GM18519 (cell line): ENCODE measurements at regions not wholly inside any gene's neighbourhood (a gene's known extent, or its start where the extent isn't known, plus 50 kb on each side); places are given as distances from the start of the nearest gene placed in this dataset.

Experiments
- ATAC-seq: cut with Tn5 transposase; IDR thresholded peaks from one replicate; pipeline ENCODE4 v1.9.1; 2021; ENCODE audit warnings: mild to moderate bottlenecking, moderate library complexity; ENCODE audit not compliant: unreplicated experiment, low FRiP score

- no peak for ATAC-seq
These were observed 58.0 kb upstream of the ZNF521 start for GRCh38 chr18:25409971-25410370.

GRCh38 chr18:25408293-25408692 lies 56.3 kb upstream of the ZNF521 start:
- no peak for ATAC-seq
